SK-N-SH (cell line): ENCODE measurements at regions not wholly inside any gene's neighbourhood (a gene's known extent, or its start where the extent isn't known, plus 50 kb on each side); places are given as distances from the start of the nearest gene placed in this dataset.

Experiments used
- CTCF ChIP-seq: fragments of 200-600 bp; sonication (generic); IDR thresholded peaks from 2 replicates; pipeline ENCODE4 v1.6.1; 2017; ENCODE audit warnings: antibody characterized with exemption, mild to moderate bottlenecking, moderate library complexity
- EZH2phosphoT487 ChIP-seq: fragments of 200-600 bp; sonication (generic); IDR thresholded peaks from 2 replicates; pipeline ENCODE4 v1.6.1; 2017; ENCODE audit warnings: low read depth, mixed run types, mild to moderate bottlenecking, antibody characterized with exemption, moderate library complexity, borderline replicate concordance
- FOXM1 ChIP-seq: IDR thresholded peaks from 2 replicates; pipeline ENCODE4 v1.4.0; 2012; ENCODE audit warnings: low read depth, mild to moderate bottlenecking
- MXI1 ChIP-seq: IDR thresholded peaks from 2 replicates; pipeline ENCODE4 v1.6.1; 2012; ENCODE audit warnings: mild to moderate bottlenecking, low read depth, low read length, improper control_type of control experiment
- PBX3 ChIP-seq: IDR thresholded peaks from 2 replicates; pipeline ENCODE4; 2012
- RCOR1 ChIP-seq: fragments of 150-350 bp; IDR thresholded peaks from 2 replicates; pipeline ENCODE4 v1.6.1; 2017; ENCODE audit warnings: antibody characterized with exemption, low read length
- REST ChIP-seq: IDR thresholded peaks from 2 replicates; pipeline ENCODE4 v1.6.1; 2012; ENCODE audit warnings: mild to moderate bottlenecking, low read depth, low read length, moderate library complexity
- TCF12 ChIP-seq: IDR thresholded peaks from 2 replicates; pipeline ENCODE4 v1.4.0; 2012
- USF2 ChIP-seq: fragments of 150-350 bp; IDR thresholded peaks from 2 replicates; pipeline ENCODE4 v1.6.1; 2017; ENCODE audit warnings: antibody characterized with exemption, low read length, low read depth, borderline replicate concordance
- ZBTB33 ChIP-seq: IDR thresholded peaks from 2 replicates; pipeline ENCODE4 v1.4.0; 2012; ENCODE audit warnings: low read depth, borderline replicate concordance

GRCh38 chr7:25861601-25862260 is 290.3 kb upstream of the NFE2L3 start:
- TF ChIP-seq REST = no peak
- no peak for TF ChIP-seq RCOR1
- 0 out of 2 replicates have a peak, but pooled peaks have one; percentile 21 for TF ChIP-seq TCF12
- TF ChIP-seq ZBTB33 = no peak
- no peak; the same call in 1 of the 2 replicates for TF ChIP-seq EZH2phosphoT487
- TF ChIP-seq CTCF = no peak
- no peak for TF ChIP-seq PBX3
- TF ChIP-seq MXI1 = no peak
- TF ChIP-seq FOXM1 = no peak
- no peak for TF ChIP-seq USF2
